HG02981 (cell line): ENCODE measurements at regions not wholly inside any gene's neighbourhood (a gene's known extent, or its start where the extent isn't known, plus 50 kb on each side); places are given as distances from the start of the nearest gene placed in this dataset.

Experiments
- ATAC-seq: cut with Tn5 transposase; IDR thresholded peaks from one replicate; pipeline ENCODE4 v1.9.1; 2021; ENCODE audit warnings: mild to moderate bottlenecking, moderate library complexity; ENCODE audit not compliant: unreplicated experiment

DNA sequence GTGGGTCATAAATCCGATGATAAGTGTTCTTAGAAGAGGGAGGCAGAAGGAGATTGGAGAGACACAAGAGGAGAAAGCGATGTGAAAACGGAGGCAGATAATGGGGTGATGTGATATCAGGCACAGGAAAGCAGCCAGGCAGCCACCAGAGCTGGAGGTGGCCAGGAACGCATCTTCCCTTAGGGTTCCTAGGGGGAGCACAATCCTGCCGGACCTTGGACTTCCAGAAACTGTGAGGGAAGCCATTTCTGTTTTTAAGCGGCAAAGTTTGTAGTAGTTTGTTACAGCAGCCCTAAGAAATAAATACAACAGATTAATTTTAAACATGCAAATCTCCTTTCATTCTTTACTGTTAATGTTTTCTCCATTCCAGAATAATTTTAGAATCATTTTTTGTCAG lies 259.9 kb upstream of the TMC3 start:
- ATAC-seq, result no peak

DNA sequence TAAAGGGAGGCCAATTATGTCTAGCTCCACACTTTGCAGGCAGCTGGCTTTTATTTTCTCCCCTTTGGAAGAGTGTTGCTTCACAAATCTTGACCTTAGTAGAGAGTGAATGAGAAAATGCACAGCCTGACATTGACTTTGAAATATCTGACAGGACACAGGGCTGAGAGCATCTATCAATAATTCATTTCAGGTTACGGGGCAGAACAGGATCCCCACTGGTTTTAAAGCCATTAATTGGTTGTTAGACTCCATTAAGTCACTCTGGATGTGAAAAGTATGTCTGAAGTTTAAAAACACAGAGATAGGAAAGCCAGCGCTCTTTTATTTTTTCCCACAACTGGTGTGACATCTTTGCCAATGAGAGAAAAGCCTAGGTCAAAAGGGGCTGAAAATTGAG lies 251.9 kb upstream of the TMC3 start:
- no peak for ATAC-seq

DNA sequence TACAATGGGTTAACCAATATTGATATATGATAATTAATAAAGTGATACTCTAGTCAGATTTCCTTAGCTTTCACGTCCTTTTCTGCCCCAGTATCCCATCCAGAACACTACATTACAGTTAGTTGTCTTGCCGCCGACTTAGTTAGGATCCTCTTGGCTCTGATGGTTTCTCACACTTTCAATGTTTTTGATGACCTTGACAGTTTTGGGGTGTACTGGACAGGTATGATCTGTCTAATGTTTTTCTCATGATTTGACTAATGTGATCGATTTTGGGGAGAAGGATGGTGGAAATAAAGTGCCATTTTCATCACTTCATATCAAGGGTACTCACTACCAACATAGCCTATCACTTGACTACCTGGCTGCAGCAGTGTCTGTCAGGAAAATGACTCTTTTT lies 245.0 kb upstream of the TMC3 start:
- ATAC-seq, result no peak

DNA sequence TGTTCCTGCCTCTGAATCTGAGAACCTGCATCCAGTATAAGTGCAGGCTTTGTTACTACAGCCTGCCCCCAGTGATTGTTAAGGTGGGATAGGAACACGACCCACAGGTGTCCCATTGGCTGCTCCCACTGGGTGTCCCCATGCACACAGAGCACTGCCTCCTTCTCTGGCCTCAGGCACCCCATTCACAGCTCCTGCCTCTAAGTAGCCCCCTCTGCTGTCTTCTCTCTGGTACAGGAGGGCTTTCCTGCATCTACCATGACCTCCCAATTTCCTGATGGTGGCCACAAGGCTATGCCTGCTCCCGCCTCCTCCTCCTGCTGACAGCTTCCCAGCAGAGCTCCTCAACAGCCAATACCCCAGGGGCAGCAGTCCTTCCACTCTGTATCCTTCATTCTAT lies 238.6 kb upstream of the TMC3 start:
- ATAC-seq, result no peak

DNA sequence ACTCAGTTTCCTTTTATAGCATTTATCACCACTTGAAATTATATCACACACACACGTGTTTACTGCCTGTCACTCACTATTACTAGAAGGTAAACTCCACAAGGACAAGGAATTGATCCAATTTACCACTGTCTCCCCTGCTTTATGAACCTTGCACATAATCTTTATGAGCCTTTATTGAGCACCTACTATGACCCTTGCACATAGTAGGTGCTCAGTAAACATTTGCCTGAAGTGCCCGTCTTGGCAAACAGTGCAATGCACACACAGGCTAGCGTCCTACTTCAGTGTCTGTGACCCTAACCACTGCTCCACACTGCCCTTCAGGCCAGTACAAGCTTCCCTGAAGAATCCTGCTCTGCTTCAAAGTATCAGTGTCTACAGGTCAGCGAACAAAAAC lies 237.7 kb upstream of the TMC3 start:
- ATAC-seq, result no peak

DNA sequence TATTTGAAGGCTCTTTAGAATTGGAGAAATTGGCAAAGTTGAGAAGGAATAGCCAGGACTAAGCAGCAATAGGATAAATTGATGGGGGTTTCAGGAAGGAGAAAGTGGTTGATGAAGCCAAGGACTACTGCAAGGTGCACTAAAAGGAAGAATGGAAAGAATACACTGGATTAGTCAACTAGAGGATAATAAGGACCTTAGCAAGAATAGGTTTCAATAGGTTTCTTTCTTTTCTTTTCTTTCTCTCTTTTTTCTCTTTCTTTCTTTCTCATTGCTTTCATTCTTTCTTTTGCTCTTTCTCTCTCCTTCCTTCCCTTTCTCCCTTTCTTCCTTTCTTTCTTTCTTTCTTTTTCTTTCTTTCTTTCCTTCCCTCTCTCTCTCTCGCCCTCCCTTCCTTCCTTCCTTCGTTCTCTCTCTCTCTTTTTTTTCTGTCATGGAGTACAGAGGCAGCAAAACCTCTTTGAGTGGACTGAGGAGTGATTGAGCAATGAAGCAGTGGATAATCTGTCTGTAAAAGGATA lies 234.4 kb upstream of the TMC3 start:
- ATAC-seq, result no peak

DNA sequence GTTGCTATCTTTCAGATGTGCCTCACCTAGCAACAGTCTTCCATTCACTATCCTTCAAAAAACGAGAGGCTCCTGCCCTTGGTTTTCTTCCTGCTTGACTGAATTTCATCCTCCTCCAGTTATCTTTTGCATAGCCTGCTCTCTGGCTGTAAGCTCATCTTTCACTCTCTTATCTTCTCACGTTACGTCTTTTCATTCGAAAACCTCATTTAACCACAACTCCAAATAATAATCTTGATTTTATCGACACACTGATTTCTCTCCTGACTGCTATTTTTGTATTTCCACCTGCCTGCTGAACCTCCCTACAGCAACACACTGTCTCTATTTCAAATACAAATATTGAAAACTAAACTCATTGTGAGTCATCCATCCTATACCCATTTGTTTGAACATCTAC lies 230.7 kb upstream of the TMC3 start:
- ATAC-seq, result no peak

DNA sequence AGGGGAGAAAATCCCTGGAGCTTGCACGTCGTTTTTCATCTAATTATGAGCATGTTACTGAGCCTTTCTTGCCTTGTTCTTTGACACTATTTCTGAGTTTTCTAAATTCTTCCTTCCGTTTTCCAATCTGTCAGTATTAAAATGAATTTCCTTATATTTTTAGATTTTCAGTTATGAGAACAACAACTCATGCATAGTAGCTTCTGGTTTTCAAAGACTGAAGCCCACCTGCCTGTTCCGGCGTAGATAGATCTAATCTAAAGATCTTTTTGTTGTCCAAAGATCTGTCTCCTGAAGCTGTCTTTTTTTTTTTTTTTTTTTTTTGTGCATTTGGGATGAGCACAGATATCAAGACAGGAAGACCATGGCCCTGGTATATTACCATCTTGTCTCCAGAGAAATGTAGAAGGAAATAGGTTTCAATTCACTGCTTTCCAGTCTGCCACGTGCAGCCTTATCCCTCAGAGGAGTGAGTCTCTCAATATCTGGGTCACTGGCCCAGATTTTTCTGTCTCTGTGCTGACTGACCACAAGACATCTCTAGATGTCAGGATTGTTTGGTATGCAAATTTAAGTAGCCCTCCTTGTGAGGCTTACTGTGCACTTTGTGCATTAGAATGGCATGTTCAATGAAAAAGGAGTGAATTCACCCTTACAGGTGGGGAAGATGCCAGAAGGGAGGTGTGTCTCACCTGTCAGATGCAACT lies 222.3 kb upstream of the TMC3 start:
- no peak for ATAC-seq

DNA sequence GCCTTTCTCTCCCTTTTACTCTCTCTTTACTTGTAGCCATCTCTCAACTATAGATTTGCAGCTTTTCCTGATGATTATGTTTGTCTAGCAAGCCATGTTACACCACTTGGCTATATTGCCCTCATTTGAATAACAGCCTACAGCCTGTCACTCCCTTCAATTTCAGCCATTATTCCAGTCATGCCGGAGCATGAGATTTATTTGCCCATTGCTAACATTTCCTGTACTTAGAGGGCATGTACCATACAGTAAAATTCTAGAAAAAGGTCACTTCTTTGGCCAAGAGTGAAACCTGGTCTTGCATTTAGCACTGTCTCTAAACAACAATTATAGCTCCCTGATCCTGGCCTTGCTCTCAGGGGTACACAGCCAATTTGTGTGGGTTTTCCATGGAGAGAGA lies 221.7 kb upstream of the TMC3 start:
- ATAC-seq, result no peak

DNA sequence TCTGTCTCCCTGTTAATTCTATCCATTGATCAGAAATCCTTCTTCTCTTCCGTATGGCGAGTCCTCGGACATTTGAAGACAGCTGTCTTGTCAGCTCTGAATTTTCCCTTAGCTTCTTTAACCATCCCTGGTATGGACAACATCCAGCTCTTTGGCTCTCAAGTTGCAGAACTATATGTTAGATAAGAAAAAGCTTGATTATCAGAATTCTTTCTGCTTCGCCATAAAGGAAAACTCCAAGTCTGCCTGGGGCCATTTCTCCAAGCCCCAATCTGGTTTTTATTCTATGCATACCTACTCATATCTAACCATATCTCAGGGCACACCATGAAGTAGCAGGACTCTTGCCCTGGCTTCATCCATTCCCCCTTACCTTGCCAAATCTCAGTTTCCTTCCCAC lies 215.7 kb upstream of the TMC3 start:
- ATAC-seq, result no peak

DNA sequence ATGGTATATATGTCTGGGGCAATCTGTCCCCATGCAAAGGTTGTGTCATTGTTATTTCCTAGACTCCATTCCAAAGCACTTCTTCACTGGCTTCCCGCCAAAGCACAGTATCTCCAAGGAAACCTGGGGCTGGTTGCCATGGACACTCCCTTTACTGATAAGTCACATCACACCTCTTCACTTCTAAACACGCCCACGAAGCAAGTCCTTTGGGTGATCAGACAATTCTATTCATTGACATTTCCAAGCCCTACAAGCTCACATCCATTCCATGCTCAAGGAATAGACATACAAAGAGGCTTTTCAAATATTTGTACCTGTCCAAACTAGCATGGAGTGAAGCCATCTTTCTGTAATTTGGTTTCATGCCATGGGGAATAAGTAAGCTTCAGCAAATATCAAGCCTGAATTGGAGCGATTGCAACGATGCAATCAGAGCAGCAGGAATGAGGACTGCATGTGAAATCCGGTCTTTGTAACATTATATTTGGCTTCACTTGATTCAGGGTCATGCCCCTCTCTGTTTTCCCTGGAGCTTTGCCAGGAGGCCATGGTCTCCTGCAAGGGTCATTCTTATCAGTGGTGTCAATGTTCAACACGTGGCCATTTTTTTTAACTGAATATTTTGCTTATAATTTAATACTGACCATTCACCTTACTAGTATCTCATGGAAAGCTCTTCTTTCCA lies 201.6 kb upstream of the TMC3 start:
- no peak for ATAC-seq

DNA sequence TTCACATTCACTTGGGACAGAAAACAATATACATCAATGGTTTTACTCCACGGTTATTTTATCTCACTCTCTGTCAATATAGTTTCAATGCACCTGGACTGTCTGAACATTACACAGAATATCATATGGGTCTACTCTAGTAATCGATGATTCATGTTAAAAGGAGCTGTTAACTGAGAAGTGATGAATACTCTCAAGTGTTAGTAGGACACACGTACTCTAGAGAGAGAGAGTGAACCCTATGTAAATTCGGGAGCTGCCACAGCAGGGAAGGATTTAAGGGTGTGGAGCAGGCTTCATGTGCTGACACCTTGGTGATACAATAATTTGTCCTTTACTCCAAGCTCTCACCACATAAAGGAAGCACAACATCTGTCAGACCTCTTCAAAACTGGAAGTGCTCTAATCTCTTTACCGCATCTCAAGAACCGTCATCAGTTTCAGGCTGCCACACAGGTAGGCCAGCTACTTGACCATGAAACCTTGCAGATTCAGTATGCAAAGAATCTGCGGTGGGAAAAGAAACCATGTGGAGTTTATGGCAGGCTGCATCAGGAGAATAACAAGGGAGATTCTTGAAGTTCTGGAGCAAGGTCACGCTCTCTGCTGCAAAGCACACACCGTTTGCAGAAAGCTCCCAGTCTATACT lies 199.2 kb upstream of the TMC3 start:
- no peak for ATAC-seq

DNA sequence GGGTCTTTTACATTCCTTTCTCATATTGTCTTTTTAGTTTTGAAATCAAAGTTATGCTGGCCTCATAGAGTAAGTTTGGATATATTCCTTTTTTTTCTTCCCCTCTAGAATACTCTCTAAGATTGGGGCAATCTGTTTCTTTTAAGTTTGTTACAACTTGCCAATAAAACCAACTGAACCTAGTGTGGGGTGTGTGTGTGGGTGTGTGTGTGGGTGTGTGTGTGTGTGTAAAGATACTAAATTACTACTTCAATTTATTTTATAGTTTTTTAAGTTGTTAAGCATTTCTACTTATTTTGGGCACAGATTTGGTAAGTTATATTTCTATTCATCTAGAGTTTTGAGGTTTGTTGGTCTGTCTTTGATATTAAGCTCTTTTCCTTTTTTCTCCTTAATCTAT lies 198.2 kb upstream of the TMC3 start:
- no peak for ATAC-seq

DNA sequence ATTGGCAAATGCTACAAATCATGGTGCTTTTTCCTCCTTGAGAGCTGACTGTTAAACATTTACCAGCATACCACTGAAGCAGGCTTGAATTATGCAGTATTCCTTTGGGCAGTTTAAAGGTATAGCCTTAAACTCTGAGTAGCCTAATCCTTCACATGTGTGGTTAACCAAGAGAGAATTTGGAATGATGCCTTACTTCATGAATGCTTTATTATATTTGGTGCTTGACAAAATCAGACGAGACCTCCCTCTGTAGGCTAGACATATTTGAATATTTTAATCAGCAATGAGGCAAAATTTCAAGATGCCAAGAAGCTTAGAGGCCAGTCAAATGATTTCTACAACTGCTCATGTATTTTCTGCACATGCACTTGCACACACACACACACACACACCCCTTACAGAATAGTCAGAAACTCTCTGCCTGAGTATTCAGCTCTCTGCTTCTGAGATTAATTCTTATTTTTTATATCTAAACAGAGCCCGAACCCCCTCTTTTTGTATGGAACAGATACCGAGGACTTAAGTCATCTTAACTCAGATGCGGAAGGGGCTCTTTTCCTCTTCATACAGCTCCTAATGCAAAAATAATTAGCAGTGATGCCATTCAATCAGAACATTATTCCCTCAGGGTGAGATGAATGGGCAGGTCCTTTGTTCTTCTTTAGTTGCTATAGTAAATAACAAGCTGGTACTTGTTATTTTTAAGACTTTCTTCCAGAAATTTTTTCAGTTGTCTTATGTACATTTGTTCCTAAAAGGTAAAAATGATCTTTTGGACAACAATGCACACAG lies 195.5 kb upstream of the TMC3 start:
- no peak for ATAC-seq

DNA sequence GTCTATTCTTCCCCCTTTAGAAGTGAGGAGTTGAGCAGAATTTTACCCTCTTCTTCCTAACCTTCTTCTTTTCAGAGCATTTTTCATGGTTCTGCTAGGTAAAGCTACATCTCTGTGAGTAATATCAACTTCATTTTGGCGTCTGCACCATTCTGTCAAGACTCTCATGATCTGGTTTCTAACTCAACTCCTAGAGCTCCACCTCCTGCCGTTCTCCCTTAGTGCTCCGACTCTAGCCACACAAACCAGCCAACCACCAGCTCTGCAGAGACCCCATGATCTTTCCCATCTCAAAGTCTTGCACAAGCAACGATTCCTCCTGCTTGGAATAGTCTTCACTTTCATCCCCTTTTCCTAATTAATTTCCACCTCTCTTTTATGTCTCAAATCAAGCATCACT lies 193.9 kb upstream of the TMC3 start:
- ATAC-seq, result no peak

DNA sequence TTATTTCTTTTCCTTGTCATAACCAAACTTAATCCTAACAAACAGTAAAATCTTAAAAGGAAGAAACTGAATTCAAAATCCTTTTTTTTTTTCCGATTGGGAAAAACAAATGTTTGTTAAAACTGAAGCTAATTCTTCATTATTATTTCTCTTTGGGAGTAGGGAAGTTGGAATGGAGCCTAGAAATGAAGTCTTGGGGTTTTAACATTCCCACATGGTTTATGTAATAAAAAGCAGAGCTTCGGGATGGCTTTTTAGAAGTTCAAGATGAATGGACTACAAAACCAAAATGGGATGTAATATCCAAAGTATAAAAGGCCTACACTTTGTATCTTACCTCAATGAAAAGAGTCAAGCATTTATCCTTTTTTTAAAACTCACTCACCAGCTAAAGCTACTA lies 189.0 kb upstream of the TMC3 start:
- no peak for ATAC-seq

DNA sequence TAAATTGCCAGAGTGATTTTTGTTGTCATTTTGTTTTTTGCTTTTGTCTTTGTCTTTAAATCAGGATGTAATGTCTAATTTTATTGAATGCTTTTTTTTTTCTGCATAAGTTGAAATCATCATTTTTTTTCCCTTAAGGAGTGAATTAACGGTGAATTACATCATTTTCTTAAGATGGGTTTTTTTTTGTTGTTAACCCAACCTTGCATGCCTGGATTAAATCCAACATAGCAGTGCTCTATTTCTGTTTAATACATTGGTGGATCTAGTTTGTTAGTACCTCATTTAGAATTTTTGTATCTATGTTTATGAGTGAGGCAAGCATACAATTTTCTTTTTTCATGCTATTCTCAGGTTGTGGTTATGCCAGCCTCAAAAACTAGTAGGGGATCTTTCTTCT lies 186.4 kb upstream of the TMC3 start:
- ATAC-seq, result no peak

DNA sequence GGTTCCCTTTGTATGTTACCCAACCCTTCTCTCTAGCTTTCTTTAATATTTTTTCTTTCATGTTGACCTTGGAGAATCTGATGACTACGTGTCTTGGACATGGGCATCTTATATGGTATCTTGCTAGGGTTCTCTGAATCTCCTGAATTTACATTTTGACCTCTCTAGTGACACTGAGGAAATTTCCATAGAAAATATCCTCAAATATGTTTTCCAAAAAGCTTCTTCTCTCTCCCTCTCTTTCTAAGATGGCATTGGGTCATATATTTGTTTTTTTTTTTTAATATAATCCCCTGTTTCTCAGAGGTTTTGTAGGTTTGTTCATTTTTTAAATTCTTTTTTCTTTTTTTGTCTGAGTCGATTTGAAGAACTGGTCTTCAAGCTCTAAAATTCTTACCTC lies 184.0 kb upstream of the TMC3 start:
- ATAC-seq, result no peak

DNA sequence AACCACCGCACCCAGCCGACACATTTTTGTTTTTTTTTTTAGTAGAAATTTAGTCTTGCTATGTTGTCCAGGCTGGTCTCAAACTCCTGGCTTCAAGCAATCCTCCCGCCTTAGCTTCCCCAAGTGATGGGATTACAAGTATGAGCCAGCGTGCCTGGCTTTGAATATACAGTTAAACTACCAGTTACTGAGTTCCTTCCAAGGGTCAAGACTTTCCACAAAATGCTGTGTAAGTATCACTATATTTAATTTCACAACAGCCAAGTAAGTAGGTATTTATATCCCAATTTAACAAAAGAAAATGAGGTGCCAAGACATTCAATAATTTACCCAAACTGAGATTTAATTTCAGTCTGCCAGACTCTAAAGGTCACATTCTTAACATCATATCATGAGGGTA lies 181.3 kb upstream of the TMC3 start:
- ATAC-seq, result no peak

DNA sequence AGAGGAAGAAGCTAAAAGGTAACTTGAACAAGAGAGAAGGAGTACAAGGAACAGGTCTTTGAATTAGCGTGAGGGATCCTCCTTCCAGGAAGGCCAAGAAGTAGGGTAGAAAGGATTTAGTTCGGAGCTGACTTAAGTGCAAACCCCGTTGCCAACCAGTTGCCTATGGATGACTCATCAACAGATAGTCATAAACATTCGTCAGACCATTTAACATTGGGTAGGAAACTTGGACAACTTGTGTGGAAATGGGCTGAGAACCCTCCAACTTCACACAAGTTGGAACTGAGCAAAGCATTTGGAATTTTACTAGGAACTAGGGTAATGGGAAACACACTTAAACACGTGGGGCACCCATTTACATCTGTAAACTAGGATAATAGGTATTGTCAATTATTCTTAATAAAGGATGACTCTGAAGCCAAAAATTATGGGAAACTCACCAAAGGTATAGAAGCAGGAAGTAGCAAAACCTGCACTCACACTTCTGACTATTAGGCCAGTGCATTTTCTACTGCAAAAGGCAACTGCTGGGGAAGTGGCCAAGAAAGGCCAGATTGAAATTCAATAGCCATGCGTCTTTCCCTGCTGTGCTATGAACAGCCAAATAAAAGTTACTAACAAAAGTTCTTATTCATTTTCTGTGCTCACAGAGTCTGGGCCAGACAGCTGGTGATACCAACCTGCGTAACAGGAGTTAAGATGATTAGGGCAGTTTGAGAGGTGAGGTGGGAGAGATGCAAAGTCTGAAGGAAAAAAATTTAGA lies 174.5 kb upstream of the TMC3 start:
- no peak for ATAC-seq
